ENCODE measurements at regions not wholly inside any gene's neighbourhood (a gene's known extent, or its start where the extent isn't known, plus 50 kb on each side); places are given as distances from the start of the nearest gene placed in this dataset.
"Not testable (repeated sequence)": the region's sequence is repeated elsewhere in the genome, so short reads cannot be mapped to it uniquely, and the experiment has no call there.

GRCh38 chr2:147414656-147415055 is 430.2 kb upstream of the ACVR2A start:
- not testable (repeated sequence) for DNase-seq (ENCODE audit: low read depth)

GRCh38 chr2:147408357-147408756 is 436.5 kb upstream of the ACVR2A start:
- no peak for DNase-seq (ENCODE audit: low read depth)

GRCh38 chr2:147405651-147406050 is 439.2 kb upstream of the ACVR2A start:
- no peak for DNase-seq (ENCODE audit: low read depth)

- DNase-seq (ENCODE audit: low read depth) = no peak
Measured at GRCh38 chr2:147398996-147399395, 445.8 kb upstream of the ACVR2A start.

GRCh38 chr2:147398301-147398700 is 446.5 kb upstream of the ACVR2A start:
- DNase-seq (ENCODE audit: low read depth) = no peak

- DNase-seq (ENCODE audit: low read depth) = no peak
Measured at GRCh38 chr2:147396890-147397289, 447.9 kb upstream of the ACVR2A start.

GRCh38 chr2:147394179-147394790 is 450.5 kb upstream of the ACVR2A start:
- DNase-seq (ENCODE audit: low read depth) = no peak

- DNase-seq (ENCODE audit: low read depth) = no peak
Measured at GRCh38 chr2:147392180-147392579, 452.6 kb upstream of the ACVR2A start.

- DNase-seq (ENCODE audit: low read depth) = no peak
Measured at GRCh38 chr2:147390475-147390874, 454.4 kb upstream of the ACVR2A start.

- no peak for DNase-seq (ENCODE audit: low read depth)
Measured at GRCh38 chr2:147389218-147389617, 455.6 kb upstream of the ACVR2A start.

GRCh38 chr2:147388217-147388616 is 456.6 kb upstream of the ACVR2A start:
- no peak for DNase-seq (ENCODE audit: low read depth)

GRCh38 chr2:147386284-147386683 is 458.5 kb upstream of the ACVR2A start:
- no peak for DNase-seq (ENCODE audit: low read depth)

- no peak for DNase-seq (ENCODE audit: low read depth)
Measured at GRCh38 chr2:147385600-147385999, 459.2 kb upstream of the ACVR2A start.

- DNase-seq (ENCODE audit: low read depth) = no peak
Measured at GRCh38 chr2:147384659-147385058, 460.2 kb upstream of the ACVR2A start.

GRCh38 chr2:147382322-147382948 is 462.4 kb upstream of the ACVR2A start:
- no peak for DNase-seq (ENCODE audit: low read depth)

- no peak for DNase-seq (ENCODE audit: low read depth)
Measured at GRCh38 chr2:147378403-147378802, 466.4 kb upstream of the ACVR2A start.

GRCh38 chr2:147375073-147375472 is 469.8 kb upstream of the ACVR2A start:
- no peak for DNase-seq (ENCODE audit: low read depth)

- no peak for DNase-seq (ENCODE audit: low read depth)
Measured at GRCh38 chr2:147374423-147374811, 470.4 kb upstream of the ACVR2A start.

GRCh38 chr2:147373800-147374422 is 470.9 kb upstream of the ACVR2A start:
- DNase-seq (ENCODE audit: low read depth) = no peak

GRCh38 chr2:147368306-147368705 is 476.5 kb upstream of the ACVR2A start:
- no peak for DNase-seq (ENCODE audit: low read depth)

- DNase-seq (ENCODE audit: low read depth) = no peak
Measured at GRCh38 chr2:147366279-147366678, 478.6 kb upstream of the ACVR2A start.

- DNase-seq (ENCODE audit: low read depth) = no peak
Measured at GRCh38 chr2:147365622-147366021, 479.2 kb upstream of the ACVR2A start.

GRCh38 chr2:147364597-147364996 is 480.2 kb upstream of the ACVR2A start:
- no peak for DNase-seq (ENCODE audit: low read depth)

GRCh38 chr2:147363181-147363580 is 481.6 kb upstream of the ACVR2A start:
- no peak for DNase-seq (ENCODE audit: low read depth)
